ENCODE measurements at regions not wholly inside any gene's neighbourhood (a gene's known extent, or its start where the extent isn't known, plus 50 kb on each side); places are given as distances from the start of the nearest gene placed in this dataset.

DNA sequence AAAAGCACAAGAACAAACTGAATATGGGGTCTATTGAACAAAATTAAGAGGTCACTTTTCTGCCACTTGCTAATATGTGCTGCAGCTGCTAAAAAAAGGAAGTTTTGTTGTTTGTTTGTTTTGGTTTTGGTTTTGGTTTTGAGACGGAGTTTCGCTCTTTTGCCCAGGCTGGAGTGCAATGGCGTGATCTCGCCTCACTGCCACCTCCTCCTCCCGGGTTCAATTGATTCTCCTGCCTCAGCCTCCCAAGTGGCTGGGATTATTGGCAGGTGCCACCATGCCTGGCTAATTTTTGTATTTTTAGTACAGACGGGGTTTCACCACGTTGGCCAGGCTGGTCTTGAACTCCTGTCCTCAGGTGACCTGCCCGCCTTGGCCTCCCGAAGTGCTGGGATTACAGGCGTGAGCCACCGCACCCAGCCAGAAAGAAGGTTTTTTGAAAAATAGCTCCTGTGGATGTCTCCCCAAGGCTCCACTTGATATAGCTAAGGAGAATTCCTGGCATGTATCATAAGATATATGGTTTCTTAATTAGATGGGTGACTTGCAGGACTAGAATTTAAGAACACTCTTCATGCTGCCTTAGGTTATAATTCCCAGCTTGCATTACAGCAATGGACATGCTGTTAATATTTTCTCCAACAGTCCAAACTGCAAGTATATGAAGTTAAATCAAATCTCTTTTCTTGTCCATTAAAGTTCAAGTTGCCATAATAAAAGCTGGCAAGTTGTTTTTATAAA is 237.6 kb upstream of the AMIGO2 start:
- no peak overlapping the region for H3K4me3 ChIP-seq

DNA sequence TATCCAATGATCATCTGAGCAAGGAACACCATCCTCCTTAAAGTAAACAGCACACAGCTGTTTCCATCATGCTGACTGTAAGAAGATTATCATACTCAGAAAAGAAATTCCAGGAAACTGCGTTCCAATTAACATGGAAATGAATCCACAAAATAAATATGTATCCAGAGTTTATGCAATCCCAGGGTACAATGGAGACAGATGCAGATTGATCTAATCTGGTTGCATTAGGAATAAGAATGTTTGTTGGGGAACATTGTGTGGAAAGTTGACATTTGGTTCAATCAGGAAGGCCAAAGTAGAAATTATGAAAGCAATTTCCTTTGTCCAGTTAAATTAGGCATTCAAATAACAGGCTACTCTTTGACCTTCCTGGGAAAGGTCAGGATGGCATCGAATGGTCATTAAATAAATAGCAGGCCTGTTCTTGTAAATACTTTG is 236.9 kb upstream of the AMIGO2 start:
- TF ChIP-seq, protein P1, sequence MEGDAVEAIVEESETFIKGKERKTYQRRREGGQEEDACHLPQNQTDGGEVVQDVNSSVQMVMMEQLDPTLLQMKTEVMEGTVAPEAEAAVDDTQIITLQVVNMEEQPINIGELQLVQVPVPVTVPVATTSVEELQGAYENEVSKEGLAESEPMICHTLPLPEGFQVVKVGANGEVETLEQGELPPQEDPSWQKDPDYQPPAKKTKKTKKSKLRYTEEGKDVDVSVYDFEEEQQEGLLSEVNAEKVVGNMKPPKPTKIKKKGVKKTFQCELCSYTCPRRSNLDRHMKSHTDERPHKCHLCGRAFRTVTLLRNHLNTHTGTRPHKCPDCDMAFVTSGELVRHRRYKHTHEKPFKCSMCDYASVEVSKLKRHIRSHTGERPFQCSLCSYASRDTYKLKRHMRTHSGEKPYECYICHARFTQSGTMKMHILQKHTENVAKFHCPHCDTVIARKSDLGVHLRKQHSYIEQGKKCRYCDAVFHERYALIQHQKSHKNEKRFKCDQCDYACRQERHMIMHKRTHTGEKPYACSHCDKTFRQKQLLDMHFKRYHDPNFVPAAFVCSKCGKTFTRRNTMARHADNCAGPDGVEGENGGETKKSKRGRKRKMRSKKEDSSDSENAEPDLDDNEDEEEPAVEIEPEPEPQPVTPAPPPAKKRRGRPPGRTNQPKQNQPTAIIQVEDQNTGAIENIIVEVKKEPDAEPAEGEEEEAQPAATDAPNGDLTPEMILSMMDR (IDR thresholded peaks at IDR 0.05; ENCODE audit: poor library complexity): no peak
- TF ChIP-seq EZH2phosphoT487 (IDR thresholded peaks at IDR 0.05; ENCODE audit: low read depth, severe bottlenecking, unreplicated experiment): no peak
- no peak for TF ChIP-seq EZH2 (IDR thresholded peaks at IDR 0.05; ENCODE audit: borderline replicate concordance)
- Histone ChIP-seq H3K27ac (no peak overlapping the region), H4K20me1 (ENCODE audit: insufficient read depth, poor library complexity, severe bottlenecking) (no peaks in the 10 kb centered on the region), H2AFZ (no peak overlapping the region), H3K36me3 (replicated peaks; ENCODE audit: insufficient read depth, low read depth) (no peaks in the 10 kb centered on the region), H3K9me2 (replicated peaks; ENCODE audit: insufficient read depth) (no peaks in the 10 kb centered on the region), H3K4me1 (ENCODE audit: insufficient read depth) (no peaks in the 10 kb centered on the region), H3K4me3 (no peak overlapping the region), H3K79me2 (no peaks in the 10 kb centered on the region), H3K4me2 (no peak overlapping the region), H3K9me3 (ENCODE audit: low read depth) (no peaks in the 10 kb centered on the region), H3K27me3 (no peaks in the 10 kb centered on the region)
- WGBS (ENCODE audit: low lambda C conversion rate, missing lambda C conversion rate): 70% methylated on average over 2 of the region's 2 CpGs
- DNase-seq (ENCODE audit: low spot score): no peak

More for the DNA sequence above, 237.6 kb upstream of the AMIGO2 start:
- no peaks in the 10 kb centered on the region for H3K27me3 ChIP-seq
- TF ChIP-seq, protein P1 (IDR thresholded peaks at IDR 0.05; ENCODE audit: poor library complexity): no peak
- TF ChIP-seq EZH2phosphoT487 (IDR thresholded peaks at IDR 0.05; ENCODE audit: low read depth, severe bottlenecking, unreplicated experiment) (no peak), EZH2 (IDR thresholded peaks at IDR 0.05; ENCODE audit: borderline replicate concordance) (no peak)
- H3K27ac ChIP-seq: no peak overlapping the region
- no peaks in the 10 kb centered on the region for H4K20me1 ChIP-seq (ENCODE audit: insufficient read depth, poor library complexity, severe bottlenecking)
- H3K79me2 ChIP-seq: no peaks in the 10 kb centered on the region
- H3K4me1 ChIP-seq (ENCODE audit: insufficient read depth): no peaks in the 10 kb centered on the region
- H3K36me3 ChIP-seq (replicated peaks; ENCODE audit: insufficient read depth, low read depth): no peaks in the 10 kb centered on the region
- no peaks in the 10 kb centered on the region for H3K9me2 ChIP-seq (replicated peaks; ENCODE audit: insufficient read depth)
- H3K4me2 ChIP-seq: no peak overlapping the region
- H3K9me3 ChIP-seq (ENCODE audit: low read depth): no peaks in the 10 kb centered on the region
- 86% methylated on average over 11 of the region's 11 CpGs for WGBS (ENCODE audit: low lambda C conversion rate, missing lambda C conversion rate)
- DNase-seq (ENCODE audit: low spot score): no peak
- H2AFZ ChIP-seq: no peak overlapping the region

DNA sequence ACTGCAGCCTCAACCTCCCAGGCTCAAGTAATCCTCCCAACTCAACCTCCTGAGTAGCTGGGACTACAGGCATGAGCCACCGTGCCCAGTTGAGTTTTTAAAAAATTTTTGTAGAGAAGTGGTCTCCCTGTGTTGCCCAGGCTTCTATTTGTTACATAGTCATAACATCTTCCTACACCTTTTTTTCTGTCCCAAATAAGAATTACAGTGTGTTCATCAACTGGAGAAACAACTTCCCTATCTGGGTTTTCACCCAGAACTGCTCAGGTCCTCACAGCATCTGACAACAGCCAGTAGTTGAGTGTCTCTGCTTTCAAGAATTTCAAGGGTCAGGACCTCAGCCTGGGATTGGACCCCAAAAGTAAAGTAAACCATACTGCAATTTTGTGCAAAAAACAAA is 235.2 kb upstream of the AMIGO2 start:
- no peak overlapping the region for H2AFZ ChIP-seq
- DNase-seq (ENCODE audit: low spot score): no peak
- no peaks in the 10 kb centered on the region for H4K20me1 ChIP-seq (ENCODE audit: insufficient read depth, poor library complexity, severe bottlenecking)
- H3K36me3 ChIP-seq (replicated peaks; ENCODE audit: insufficient read depth, low read depth): no peaks in the 10 kb centered on the region
- H3K4me2 ChIP-seq: no peak overlapping the region
- no peaks in the 10 kb centered on the region for H3K4me1 ChIP-seq (ENCODE audit: insufficient read depth)
- no peaks in the 10 kb centered on the region for H3K9me2 ChIP-seq (replicated peaks; ENCODE audit: insufficient read depth)
- H3K27me3 ChIP-seq: no peaks in the 10 kb centered on the region
- 100% methylated on average over 1 of the region's 1 CpG for WGBS (ENCODE audit: low lambda C conversion rate, missing lambda C conversion rate)
- H3K79me2 ChIP-seq: no peaks in the 10 kb centered on the region
- no peak overlapping the region for H3K4me3 ChIP-seq
- no peak for TF ChIP-seq EZH2 (IDR thresholded peaks at IDR 0.05; ENCODE audit: borderline replicate concordance)
- TF ChIP-seq, protein P1 (IDR thresholded peaks at IDR 0.05; ENCODE audit: poor library complexity): no peak
- no peak for TF ChIP-seq EZH2phosphoT487 (IDR thresholded peaks at IDR 0.05; ENCODE audit: low read depth, severe bottlenecking, unreplicated experiment)
- no peak overlapping the region for H3K27ac ChIP-seq
- H3K9me3 ChIP-seq (ENCODE audit: low read depth): no peaks in the 10 kb centered on the region
